Activated naive CD4-positive, alpha-beta T cell treated with anti-CD3 and anti-CD28 coated beads, Interleukin-2, amount 10 ng/mL, durations not matched to agents 7 days and 5 days (primary cell): ENCODE measurements at regions not wholly inside any gene's neighbourhood (a gene's known extent, or its start where the extent isn't known, plus 50 kb on each side); places are given as distances from the start of the nearest gene placed in this dataset.
"Not testable (repeated sequence)": the region's sequence is repeated elsewhere in the genome, so short reads cannot be mapped to it uniquely, and the experiment has no call there.

Experiments used
- CTCF ChIA-PET: fragments of 350-600 bp; sonication (Branson Sonifier 250); formaldehyde crosslinking; loops from one replicate; lab custom pipeline; 2021; ENCODE audit warnings: antibody characterized with exemption; lab: Charles Lee
- DNase-seq: peaks from one replicate; pipeline ENCODE4 v3.0.0-alpha.2; 2020
- H3K27ac Mint-ChIP-seq: one replicate; pipeline ENCODE4 v1.8.0; 2021; ENCODE audit warnings: mild to moderate bottlenecking, moderate library complexity, mixed read lengths
- H3K27me3 Mint-ChIP-seq: one replicate; pipeline ENCODE4 v1.8.0; 2021; ENCODE audit warnings: mild to moderate bottlenecking, mixed read lengths
- H3K36me3 Mint-ChIP-seq: one replicate; pipeline ENCODE4 v1.8.0; 2021; ENCODE audit warnings: mixed read lengths
- H3K4me1 Mint-ChIP-seq: one replicate; pipeline ENCODE4 v1.8.0; 2021; ENCODE audit warnings: mixed read lengths
- H3K4me3 Mint-ChIP-seq: one replicate; pipeline ENCODE4 v1.8.0; 2021; ENCODE audit warnings: mild to moderate bottlenecking, moderate library complexity, mixed read lengths
- H3K9me3 Mint-ChIP-seq: one replicate; pipeline ENCODE4 v1.8.0; 2021; ENCODE audit warnings: mixed read lengths

- H3K9me3 Mint-ChIP-seq, result no peaks in the 10 kb centered on the region
- CTCF ChIA-PET, result interaction anchor here (0.8 kb wide), 1 partner anchor 8 kb away, joined by 3 read pairs; no protein-coding TSS in a partner anchor
- H3K4me1 Mint-ChIP-seq, result no peaks in the 10 kb centered on the region
- no peak overlapping the region for H3K27ac Mint-ChIP-seq
- DNase-seq, result no peak
- H3K4me3 Mint-ChIP-seq, result no peak overlapping the region
- H3K36me3 Mint-ChIP-seq, result no peaks in the 10 kb centered on the region
- H3K27me3 Mint-ChIP-seq, result peaks cover 4% of the 10 kb centered on the region
Measured at GRCh38 chr21:17393413-17393812, 119.4 kb upstream of the CXADR start.

- Mint-ChIP-seq H3K27ac (no peak overlapping the region), H3K4me3 (no peak overlapping the region), H3K4me1 (no peaks in the 10 kb centered on the region), H3K36me3 (no peaks in the 10 kb centered on the region), H3K27me3 (peaks cover 4% of the 10 kb centered on the region), H3K9me3 (no peaks in the 10 kb centered on the region)
- DNase-seq, result no peak
- CTCF ChIA-PET, result no interaction called here
Measured at GRCh38 chr21:17396948-17397347, 115.9 kb upstream of the CXADR start.

- Mint-ChIP-seq H3K36me3 (no peaks in the 10 kb centered on the region), H3K9me3 (no peaks in the 10 kb centered on the region), H3K4me1 (no peaks in the 10 kb centered on the region), H3K27ac (no peak overlapping the region), H3K27me3 (peaks cover 4% of the 10 kb centered on the region), H3K4me3 (no peak overlapping the region)
- CTCF ChIA-PET, result interaction anchor here (2.1 kb wide), 1 partner anchor 11 kb away, joined by 9 read pairs; no protein-coding TSS in a partner anchor
- no peak for DNase-seq
Measured at GRCh38 chr21:17397703-17398102, 115.1 kb upstream of the CXADR start.

GRCh38 chr21:17398954-17399353 lies 113.9 kb upstream of the CXADR start:
- not testable (repeated sequence) for H3K4me1 Mint-ChIP-seq, DNase-seq, H3K27ac Mint-ChIP-seq, H3K36me3 Mint-ChIP-seq, H3K9me3 Mint-ChIP-seq, H3K4me3 Mint-ChIP-seq, H3K27me3 Mint-ChIP-seq
- CTCF ChIA-PET, result interaction anchor here (2.1 kb wide), 1 partner anchor 12 kb away, joined by 9 read pairs; no protein-coding TSS in a partner anchor

GRCh38 chr21:17402937-17403336 lies 109.9 kb upstream of the CXADR start:
- Mint-ChIP-seq H3K9me3 (no peaks in the 10 kb centered on the region), H3K4me3 (no peak overlapping the region), H3K4me1 (no peaks in the 10 kb centered on the region), H3K27me3 (no peaks in the 10 kb centered on the region), H3K36me3 (no peaks in the 10 kb centered on the region), H3K27ac (no peak overlapping the region)
- CTCF ChIA-PET, result no interaction called here
- DNase-seq, result no peak

GRCh38 chr21:17406202-17406601 lies 106.6 kb upstream of the CXADR start:
- Mint-ChIP-seq H3K27ac (no peak overlapping the region), H3K4me3 (no peak overlapping the region), H3K36me3 (no peaks in the 10 kb centered on the region), H3K27me3 (no peaks in the 10 kb centered on the region), H3K4me1 (no peaks in the 10 kb centered on the region), H3K9me3 (no peaks in the 10 kb centered on the region)
- DNase-seq, result no peak
- CTCF ChIA-PET, result no interaction called here

GRCh38 chr21:17414766-17415165 lies 98.1 kb upstream of the CXADR start:
- Mint-ChIP-seq H3K27ac (no peak overlapping the region), H3K4me3 (no peak overlapping the region), H3K36me3 (no peaks in the 10 kb centered on the region), H3K9me3 (no peaks in the 10 kb centered on the region), H3K27me3 (no peaks in the 10 kb centered on the region), H3K4me1 (no peaks in the 10 kb centered on the region)
- CTCF ChIA-PET, result no interaction called here
- no peak for DNase-seq

- Mint-ChIP-seq H3K36me3 (no peaks in the 10 kb centered on the region), H3K9me3 (no peaks in the 10 kb centered on the region), H3K4me1 (no peaks in the 10 kb centered on the region), H3K27me3 (no peaks in the 10 kb centered on the region), H3K4me3 (no peak overlapping the region), H3K27ac (no peak overlapping the region)
- CTCF ChIA-PET, result no interaction called here
- no peak for DNase-seq
Measured at GRCh38 chr21:17416139-17416538, 96.7 kb upstream of the CXADR start.

- no peaks in the 10 kb centered on the region for H3K27me3 Mint-ChIP-seq
- CTCF ChIA-PET, result no interaction called here
- no peak overlapping the region for H3K27ac Mint-ChIP-seq
- no peaks in the 10 kb centered on the region for H3K4me1 Mint-ChIP-seq
- no peak for DNase-seq
- H3K36me3 Mint-ChIP-seq, result no peaks in the 10 kb centered on the region
- no peaks in the 10 kb centered on the region for H3K9me3 Mint-ChIP-seq
- no peak overlapping the region for H3K4me3 Mint-ChIP-seq
Measured at GRCh38 chr21:17422931-17423330, 89.9 kb upstream of the CXADR start.

- Mint-ChIP-seq H3K27ac (no peak overlapping the region), H3K27me3 (no peaks in the 10 kb centered on the region), H3K9me3 (no peaks in the 10 kb centered on the region), H3K4me1 (no peaks in the 10 kb centered on the region), H3K4me3 (no peak overlapping the region), H3K36me3 (no peaks in the 10 kb centered on the region)
- DNase-seq, result no peak
- CTCF ChIA-PET, result no interaction called here
Measured at GRCh38 chr21:17427157-17427556, 85.7 kb upstream of the CXADR start.

- Mint-ChIP-seq H3K27me3 (no peaks in the 10 kb centered on the region), H3K27ac (no peak overlapping the region), H3K9me3 (no peaks in the 10 kb centered on the region), H3K4me1 (no peaks in the 10 kb centered on the region), H3K4me3 (no peak overlapping the region), H3K36me3 (no peaks in the 10 kb centered on the region)
- DNase-seq, result no peak
- CTCF ChIA-PET, result no interaction called here
Measured at GRCh38 chr21:17427831-17428483, 84.9 kb upstream of the CXADR start.

GRCh38 chr21:17428484-17428869 lies 84.4 kb upstream of the CXADR start:
- H3K4me1 Mint-ChIP-seq, result no peaks in the 10 kb centered on the region
- CTCF ChIA-PET, result no interaction called here
- no peaks in the 10 kb centered on the region for H3K9me3 Mint-ChIP-seq
- H3K36me3 Mint-ChIP-seq, result no peaks in the 10 kb centered on the region
- H3K27ac Mint-ChIP-seq, result no peak overlapping the region
- DNase-seq, result no peak
- no peaks in the 10 kb centered on the region for H3K27me3 Mint-ChIP-seq
- H3K4me3 Mint-ChIP-seq, result no peak overlapping the region

GRCh38 chr21:17428980-17429379 lies 83.9 kb upstream of the CXADR start:
- no peaks in the 10 kb centered on the region for H3K4me1 Mint-ChIP-seq
- no peak overlapping the region for H3K4me3 Mint-ChIP-seq
- no peaks in the 10 kb centered on the region for H3K27me3 Mint-ChIP-seq
- no peaks in the 10 kb centered on the region for H3K36me3 Mint-ChIP-seq
- CTCF ChIA-PET, result no interaction called here
- H3K9me3 Mint-ChIP-seq, result no peaks in the 10 kb centered on the region
- H3K27ac Mint-ChIP-seq, result no peak overlapping the region
- no peak for DNase-seq

- H3K36me3 Mint-ChIP-seq, result no peaks in the 10 kb centered on the region
- H3K27ac Mint-ChIP-seq, result no peak overlapping the region
- no peak overlapping the region for H3K4me3 Mint-ChIP-seq
- H3K4me1 Mint-ChIP-seq, result no peaks in the 10 kb centered on the region
- CTCF ChIA-PET, result no interaction called here
- no peaks in the 10 kb centered on the region for H3K27me3 Mint-ChIP-seq
- H3K9me3 Mint-ChIP-seq, result no peaks in the 10 kb centered on the region
- no peak for DNase-seq
Measured at GRCh38 chr21:17429936-17430335, 82.9 kb upstream of the CXADR start.

- DNase-seq, result no peak
- no peak overlapping the region for H3K4me3 Mint-ChIP-seq
- H3K27me3 Mint-ChIP-seq, result no peaks in the 10 kb centered on the region
- CTCF ChIA-PET, result no interaction called here
- H3K9me3 Mint-ChIP-seq, result no peaks in the 10 kb centered on the region
- H3K36me3 Mint-ChIP-seq, result no peaks in the 10 kb centered on the region
- H3K27ac Mint-ChIP-seq, result no peak overlapping the region
- H3K4me1 Mint-ChIP-seq, result no peaks in the 10 kb centered on the region
Measured at GRCh38 chr21:17432732-17433057, 80.1 kb upstream of the CXADR start.

- Mint-ChIP-seq H3K27me3 (no peaks in the 10 kb centered on the region), H3K9me3 (no peaks in the 10 kb centered on the region), H3K4me3 (no peak overlapping the region), H3K36me3 (no peaks in the 10 kb centered on the region), H3K4me1 (no peaks in the 10 kb centered on the region), H3K27ac (no peak overlapping the region)
- DNase-seq, result no peak
- CTCF ChIA-PET, result no interaction called here
Measured at GRCh38 chr21:17433730-17434129, 79.1 kb upstream of the CXADR start.
